Fibroblast of peridontal ligament (primary cell): ENCODE measurements at regions not wholly inside any gene's neighbourhood (a gene's known extent, or its start where the extent isn't known, plus 50 kb on each side); places are given as distances from the start of the nearest gene placed in this dataset.
"Not testable (repeated sequence)": the region's sequence is repeated elsewhere in the genome, so short reads cannot be mapped to it uniquely, and the experiment has no call there.

Experiments used
- DNase-seq: peaks from one replicate; pipeline ENCODE4 v3.0.0-alpha.2; 2010; ENCODE audit errors: extremely low read depth

- not testable (repeated sequence) for DNase-seq
Observed at GRCh38 chr10:63848871-63849270, 327.7 kb downstream of the REEP3 start.

GRCh38 chr10:63862860-63863259 lies 341.7 kb downstream of the REEP3 start:
- DNase-seq, result no peak

GRCh38 chr10:63865210-63865609 lies 344.0 kb downstream of the REEP3 start:
- no peak for DNase-seq

GRCh38 chr10:63866075-63866746 lies 345.0 kb downstream of the REEP3 start:
- DNase-seq, result peak; percentile 53

GRCh38 chr10:63866747-63867140 lies 345.5 kb downstream of the REEP3 start:
- peak; percentile 8 for DNase-seq

GRCh38 chr10:63878428-63878827 lies 357.2 kb downstream of the REEP3 start:
- no peak for DNase-seq

GRCh38 chr10:63883861-63884260 lies 362.7 kb downstream of the REEP3 start:
- DNase-seq, result no peak

- no peak for DNase-seq
Observed at GRCh38 chr10:63884426-63884825, 363.2 kb downstream of the REEP3 start.

GRCh38 chr10:63885156-63885555 lies 364.0 kb downstream of the REEP3 start:
- no peak for DNase-seq

GRCh38 chr10:63886281-63887022 lies 365.3 kb downstream of the REEP3 start:
- no peak for DNase-seq

GRCh38 chr10:63887023-63887589 lies 365.9 kb downstream of the REEP3 start:
- DNase-seq, result no peak

- DNase-seq, result no peak
Observed at GRCh38 chr10:63887600-63888370, 366.6 kb downstream of the REEP3 start.

GRCh38 chr10:63889803-63890202 lies 368.6 kb downstream of the REEP3 start:
- DNase-seq, result no peak

GRCh38 chr10:63896992-63897391 lies 375.8 kb downstream of the REEP3 start:
- no peak for DNase-seq

- DNase-seq, result no peak
Observed at GRCh38 chr10:63899673-63900300, 378.6 kb downstream of the REEP3 start.

- no peak for DNase-seq
Observed at GRCh38 chr10:63901228-63901627, 380.0 kb downstream of the REEP3 start.

GRCh38 chr10:63901881-63902280 lies 380.7 kb downstream of the REEP3 start:
- DNase-seq, result peak; percentile 8

- DNase-seq, result no peak
Observed at GRCh38 chr10:63910806-63911205, 389.6 kb downstream of the REEP3 start.

GRCh38 chr10:63915240-63915639 lies 394.0 kb downstream of the REEP3 start:
- no peak for DNase-seq

- no peak for DNase-seq
Observed at GRCh38 chr10:63917363-63917762, 396.2 kb downstream of the REEP3 start.

GRCh38 chr10:63919575-63920279 lies 398.5 kb downstream of the REEP3 start:
- no peak for DNase-seq
